Natural killer cell (primary cell): ENCODE measurements at regions not wholly inside any gene's neighbourhood (a gene's known extent, or its start where the extent isn't known, plus 50 kb on each side); places are given as distances from the start of the nearest gene placed in this dataset.

Source experiments
- ATAC-seq, 3 donors: fragments of 150-1000 bp in 2 of 3; fragments of 200-7000 bp in 1 of 3; cut with Tn5 transposase; 1 replicate in 1 of 3; 2 replicates in 2 of 3; pipeline ENCODE4 v1.10.0; 2021; ENCODE audit warnings: mild to moderate bottlenecking in 2 of 3, moderate library complexity in 2 of 3
- DNase-seq, 2 donors: peaks; one replicate each; pipeline versions ENCODE4 v3.0.0 to v3.0.0-alpha.2; 2013 to 2021; ENCODE audit warnings: mixed read lengths in 1 of 2
- H3K27ac ChIP-seq: one replicate; pipeline ENCODE4 v1.5.1; 2013; ENCODE audit warnings: mild to moderate bottlenecking, low read length
- H3K27me3 ChIP-seq: one replicate; pipeline ENCODE4 v1.6.1; 2013; ENCODE audit warnings: low read length; ENCODE audit not compliant: control insufficient read depth, insufficient read depth
- H3K36me3 ChIP-seq: one replicate; pipeline ENCODE4 v1.6.1; 2013; ENCODE audit warnings: low read length; ENCODE audit not compliant: control insufficient read depth, insufficient read depth
- H3K4me1 ChIP-seq: one replicate; pipeline ENCODE4 v1.6.1; 2013; ENCODE audit warnings: low read length; ENCODE audit not compliant: control insufficient read depth, insufficient read depth
- H3K4me3 ChIP-seq: one replicate; pipeline ENCODE4 v1.5.1; 2013; ENCODE audit warnings: low read length
- H3K9me3 ChIP-seq: one replicate; pipeline ENCODE4 v1.6.1; 2013; ENCODE audit warnings: low read length; ENCODE audit not compliant: control insufficient read depth, insufficient read depth
- H3K27ac Mint-ChIP-seq, 2 donors: one replicate each; pipeline ENCODE4 v1.8.0; 2022; ENCODE audit warnings: mild to moderate bottlenecking in 2 of 2, mixed read lengths in 2 of 2, moderate library complexity in 1 of 2
- H3K27me3 Mint-ChIP-seq, 2 donors: one replicate each; pipeline ENCODE4 v1.8.0; 2022; ENCODE audit warnings: low read depth in 2 of 2, mixed read lengths in 2 of 2
- H3K36me3 Mint-ChIP-seq: one replicate; pipeline ENCODE4 v1.8.0; 2022; ENCODE audit warnings: mixed read lengths
- H3K4me1 Mint-ChIP-seq, 2 donors: one replicate each; pipeline ENCODE4 v1.8.0; 2022; ENCODE audit warnings: mixed read lengths in 2 of 2
- H3K4me3 Mint-ChIP-seq: one replicate; pipeline ENCODE4 v1.8.0; 2022; ENCODE audit warnings: mild to moderate bottlenecking, moderate library complexity, mixed read lengths
- H3K9me3 Mint-ChIP-seq, 2 donors: one replicate each; pipeline ENCODE4 v1.8.0; 2022; ENCODE audit warnings: mixed read lengths in 2 of 2
- WGBS: methylation state at CpG from one replicate; pipeline ENCODE4 v1.1.7; 2013; ENCODE audit warnings: missing lambda C conversion rate; ENCODE audit not compliant: insufficient coverage; 5-methylcytosine and 5-hydroxymethylcytosine counted together
- intact Hi-C: fragments of 100-400 bp; cut with micrococcal nuclease; formaldehyde crosslinking; loops from one replicate; pipeline ENCODE4 v1.14.2; 2022
- TF ChIP-seq, protein P1 (sequence below): fragments of 200-600 bp; IDR thresholded peaks from one replicate; pipeline ENCODE4 v1.8.0; 2022; ENCODE audit warnings: antibody characterized with exemption

DNA sequence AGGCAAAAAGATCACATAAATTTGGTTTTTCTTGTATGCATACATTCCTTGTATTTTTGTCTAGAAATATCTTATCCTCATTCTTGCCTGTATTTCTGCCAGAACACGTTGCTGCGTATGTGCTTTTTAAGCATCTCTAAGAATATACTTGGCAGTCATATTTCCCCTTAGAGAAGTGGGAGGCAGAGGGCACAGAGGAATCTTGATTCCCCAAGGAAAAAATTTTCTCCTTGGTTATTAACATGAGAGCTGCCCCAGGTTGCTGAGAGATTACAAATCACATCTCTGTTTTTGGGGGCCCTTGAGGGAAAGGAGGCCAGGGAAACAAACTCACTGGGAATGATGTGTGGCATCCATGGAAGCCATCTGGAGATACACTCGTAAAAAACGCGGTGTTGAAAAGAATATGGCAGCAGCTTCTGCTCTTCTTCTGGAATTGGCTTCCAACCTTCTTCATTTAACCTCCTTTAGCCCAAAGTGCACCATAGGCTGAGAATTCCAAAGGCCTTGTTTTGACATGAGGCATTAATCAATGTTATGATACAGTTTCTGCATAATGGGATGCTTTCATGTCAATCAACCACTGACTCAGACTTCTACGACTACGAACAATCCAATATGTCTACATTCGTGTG lies 684.3 kb upstream of the SORCS1 start:
- ATAC-seq (no peak), DNase-seq (no peak)
- H3K4me1 Mint-ChIP-seq = no peaks in the 10 kb centered on the region
- peaks cover 2 to 6% of the 10 kb centered on the region in 2 donors for H3K9me3 Mint-ChIP-seq
- Histone ChIP-seq H3K4me3 (no peak overlapping the region), H3K27ac (no peak overlapping the region), H3K4me1 (no peaks in the 10 kb centered on the region), H3K9me3 (no peaks in the 10 kb centered on the region), H3K36me3 (no peaks in the 10 kb centered on the region), H3K27me3 (no peaks in the 10 kb centered on the region)
- H3K27me3 Mint-ChIP-seq = no peaks in the 10 kb centered on the region
- no peak overlapping the region for H3K27ac Mint-ChIP-seq
- intact Hi-C loops = no loop called here
- TF ChIP-seq, protein P1, sequence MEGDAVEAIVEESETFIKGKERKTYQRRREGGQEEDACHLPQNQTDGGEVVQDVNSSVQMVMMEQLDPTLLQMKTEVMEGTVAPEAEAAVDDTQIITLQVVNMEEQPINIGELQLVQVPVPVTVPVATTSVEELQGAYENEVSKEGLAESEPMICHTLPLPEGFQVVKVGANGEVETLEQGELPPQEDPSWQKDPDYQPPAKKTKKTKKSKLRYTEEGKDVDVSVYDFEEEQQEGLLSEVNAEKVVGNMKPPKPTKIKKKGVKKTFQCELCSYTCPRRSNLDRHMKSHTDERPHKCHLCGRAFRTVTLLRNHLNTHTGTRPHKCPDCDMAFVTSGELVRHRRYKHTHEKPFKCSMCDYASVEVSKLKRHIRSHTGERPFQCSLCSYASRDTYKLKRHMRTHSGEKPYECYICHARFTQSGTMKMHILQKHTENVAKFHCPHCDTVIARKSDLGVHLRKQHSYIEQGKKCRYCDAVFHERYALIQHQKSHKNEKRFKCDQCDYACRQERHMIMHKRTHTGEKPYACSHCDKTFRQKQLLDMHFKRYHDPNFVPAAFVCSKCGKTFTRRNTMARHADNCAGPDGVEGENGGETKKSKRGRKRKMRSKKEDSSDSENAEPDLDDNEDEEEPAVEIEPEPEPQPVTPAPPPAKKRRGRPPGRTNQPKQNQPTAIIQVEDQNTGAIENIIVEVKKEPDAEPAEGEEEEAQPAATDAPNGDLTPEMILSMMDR = no peak
- 95% methylated on average over 5 of the region's 8 CpGs for WGBS
- H3K4me3 Mint-ChIP-seq = no peak overlapping the region
- H3K36me3 Mint-ChIP-seq = no peaks in the 10 kb centered on the region

DNA sequence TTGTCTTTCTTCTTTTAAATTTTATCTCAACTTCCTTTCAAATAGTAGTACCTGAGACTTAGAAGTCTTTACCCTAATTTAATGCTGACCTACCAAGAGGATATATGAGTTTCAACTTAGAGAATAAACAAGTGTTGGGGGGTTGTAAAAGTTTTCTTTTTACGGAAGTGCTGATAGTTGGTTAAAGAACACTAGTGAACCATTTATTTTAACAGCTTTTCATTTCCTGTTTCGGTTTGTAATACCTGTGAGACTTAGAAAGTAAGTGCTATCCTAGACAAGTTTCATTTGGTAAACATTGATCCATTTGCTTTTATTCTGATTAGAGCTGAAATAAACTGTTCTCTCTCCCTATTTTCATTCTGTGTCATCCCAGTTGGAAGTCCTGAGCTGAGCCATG lies 683.1 kb upstream of the SORCS1 start:
- Mint-ChIP-seq H3K27me3 (no peaks in the 10 kb centered on the region), H3K9me3 (peaks cover 2 to 8% of the 10 kb centered on the region in 2 donors), H3K4me1 (no peaks in the 10 kb centered on the region), H3K27ac (no peak overlapping the region), H3K4me3 (no peak overlapping the region), H3K36me3 (no peaks in the 10 kb centered on the region)
- TF ChIP-seq, protein P1 = no peak
- H3K27me3 ChIP-seq = no peaks in the 10 kb centered on the region
- no peaks in the 10 kb centered on the region for H3K36me3 ChIP-seq
- no peaks in the 10 kb centered on the region for H3K9me3 ChIP-seq
- no peak overlapping the region for H3K27ac ChIP-seq
- ATAC-seq = no peak
- no peaks in the 10 kb centered on the region for H3K4me1 ChIP-seq
- DNase-seq = no peak
- intact Hi-C loops = no loop called here
- H3K4me3 ChIP-seq = no peak overlapping the region
- 83% methylated on average over 2 of the region's 2 CpGs for WGBS

DNA sequence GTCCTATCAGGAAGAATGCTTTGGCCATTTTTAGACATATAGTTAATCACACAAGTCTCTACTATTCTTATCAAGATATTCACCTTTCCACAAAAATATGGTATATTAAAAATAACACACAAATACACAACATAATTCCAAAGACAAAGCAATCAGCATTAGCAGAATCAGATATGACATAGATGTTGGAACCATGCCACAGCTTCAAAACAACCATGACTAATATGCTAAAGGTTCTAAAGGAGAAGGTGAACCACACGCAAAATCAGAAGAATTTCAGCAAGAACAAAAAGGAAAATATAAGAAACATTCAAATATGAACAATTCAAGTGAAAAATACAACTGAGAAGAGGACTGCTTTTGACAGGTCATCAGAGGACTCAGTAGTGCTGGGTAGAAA lies 670.2 kb upstream of the SORCS1 start:
- DNase-seq = no peak
- Histone ChIP-seq H3K9me3 (no peaks in the 10 kb centered on the region), H3K27ac (no peak overlapping the region), H3K27me3 (no peaks in the 10 kb centered on the region), H3K4me3 (no peak overlapping the region), H3K36me3 (no peaks in the 10 kb centered on the region), H3K4me1 (no peaks in the 10 kb centered on the region)
- Mint-ChIP-seq H3K27ac (no peak overlapping the region), H3K9me3 (peaks cover 7 to 17% of the 10 kb centered on the region in 2 donors), H3K27me3 (no peaks in the 10 kb centered on the region), H3K4me3 (no peak overlapping the region), H3K36me3 (no peaks in the 10 kb centered on the region), H3K4me1 (no peaks in the 10 kb centered on the region)
- intact Hi-C loops = no loop called here
- no peak for ATAC-seq
- TF ChIP-seq, protein P1 = no peak
- WGBS = no CpG with 5 or more reads among the region's 1 CpG

DNA sequence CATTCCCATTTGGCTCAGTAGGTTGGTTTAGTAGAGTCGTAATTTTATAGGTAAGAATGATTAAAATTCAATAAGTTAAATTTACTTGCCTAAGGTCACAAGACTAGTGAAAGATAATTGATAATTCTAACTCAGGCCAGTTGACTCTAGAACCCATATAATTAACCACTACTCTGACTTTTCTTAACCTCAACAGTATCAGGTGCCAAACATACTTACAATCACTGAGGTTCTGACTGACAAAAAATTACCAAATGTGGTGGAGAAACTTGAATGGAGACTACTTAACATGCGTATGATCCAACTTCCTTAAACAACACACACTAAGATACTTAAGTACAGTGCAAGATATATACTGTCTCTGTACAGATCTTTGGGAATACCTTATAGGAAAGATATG lies 667.3 kb upstream of the SORCS1 start:
- no peaks in the 10 kb centered on the region for H3K36me3 Mint-ChIP-seq
- H3K4me1 Mint-ChIP-seq = no peaks in the 10 kb centered on the region
- no CpG with 5 or more reads among the region's 2 CpGs for WGBS
- no peaks in the 10 kb centered on the region for H3K36me3 ChIP-seq
- H3K4me3 Mint-ChIP-seq = no peak overlapping the region
- intact Hi-C loops = no loop called here
- DNase-seq (no peak), ATAC-seq (no peak)
- no peak overlapping the region for H3K27ac Mint-ChIP-seq
- H3K9me3 Mint-ChIP-seq = peaks cover 2 to 12% of the 10 kb centered on the region in 2 donors
- H3K9me3 ChIP-seq = no peaks in the 10 kb centered on the region
- no peaks in the 10 kb centered on the region for H3K27me3 ChIP-seq
- H3K4me3 ChIP-seq = no peak overlapping the region
- TF ChIP-seq, protein P1 = no peak
- H3K4me1 ChIP-seq = no peaks in the 10 kb centered on the region
- no peaks in the 10 kb centered on the region for H3K27me3 Mint-ChIP-seq
- no peak overlapping the region for H3K27ac ChIP-seq
